ENCODE measurements at regions not wholly inside any gene's neighbourhood (a gene's known extent, or its start where the extent isn't known, plus 50 kb on each side); places are given as distances from the start of the nearest gene placed in this dataset.
"Not testable (repeated sequence)": the region's sequence is repeated elsewhere in the genome, so short reads cannot be mapped to it uniquely, and the experiment has no call there.

GRCh38 chr18:104264-104663, 54.1 kb upstream of the USP14 start:
- peak; percentile 39 for DNase-seq
- H3K36me3 Mint-ChIP-seq (ENCODE audit: low read depth); intact Hi-C loops (cut with micrococcal nuclease); H3K27ac Mint-ChIP-seq; H3K4me1 Mint-ChIP-seq; H3K4me3 Mint-ChIP-seq: not testable (repeated sequence)
- Mint-ChIP-seq H3K9me3 (peaks cover 16% of the 10 kb centered on the region), H3K27me3 (peaks cover 17% of the 10 kb centered on the region)

GRCh38 chr18:105161-106053, 53.0 kb upstream of the USP14 start:
- DNase-seq = peak; percentile 57
- H3K9me3 Mint-ChIP-seq = peaks cover 25% of the 10 kb centered on the region
- H3K36me3 Mint-ChIP-seq (ENCODE audit: low read depth); H3K27ac Mint-ChIP-seq; intact Hi-C loops (cut with micrococcal nuclease); H3K4me3 Mint-ChIP-seq; H3K4me1 Mint-ChIP-seq: not testable (repeated sequence)
- H3K27me3 Mint-ChIP-seq = peaks cover 14% of the 10 kb centered on the region

GRCh38 chr18:106054-106851, 52.1 kb upstream of the USP14 start:
- H3K27me3 Mint-ChIP-seq; H3K36me3 Mint-ChIP-seq (ENCODE audit: low read depth); intact Hi-C loops (cut with micrococcal nuclease); H3K4me1 Mint-ChIP-seq; H3K27ac Mint-ChIP-seq; H3K4me3 Mint-ChIP-seq: not testable (repeated sequence)
- H3K9me3 Mint-ChIP-seq = peaks cover 27% of the 10 kb centered on the region
- DNase-seq = peak; percentile 54

GRCh38 chr18:106868-107384, 51.4 kb upstream of the USP14 start:
- peak; percentile 70 for DNase-seq
- intact Hi-C loops (cut with micrococcal nuclease); H3K4me3 Mint-ChIP-seq; H3K27me3 Mint-ChIP-seq; H3K4me1 Mint-ChIP-seq; H3K27ac Mint-ChIP-seq; H3K36me3 Mint-ChIP-seq (ENCODE audit: low read depth): not testable (repeated sequence)
- peaks cover 27% of the 10 kb centered on the region for H3K9me3 Mint-ChIP-seq

- H3K4me3 Mint-ChIP-seq; H3K27ac Mint-ChIP-seq; H3K36me3 Mint-ChIP-seq (ENCODE audit: low read depth); H3K4me1 Mint-ChIP-seq; H3K27me3 Mint-ChIP-seq; intact Hi-C loops (cut with micrococcal nuclease): not testable (repeated sequence)
- peak; percentile 68 for DNase-seq
- H3K9me3 Mint-ChIP-seq = peaks cover 27% of the 10 kb centered on the region
Observed at GRCh38 chr18:107464-107863, 50.9 kb upstream of the USP14 start.

- H3K4me3 Mint-ChIP-seq; intact Hi-C loops (cut with micrococcal nuclease); H3K36me3 Mint-ChIP-seq (ENCODE audit: low read depth); H3K27ac Mint-ChIP-seq; H3K27me3 Mint-ChIP-seq; H3K4me1 Mint-ChIP-seq: not testable (repeated sequence)
- DNase-seq = peak; percentile 86
- peaks cover 27% of the 10 kb centered on the region for H3K9me3 Mint-ChIP-seq
Observed at GRCh38 chr18:107947-108664, 50.3 kb upstream of the USP14 start.

All from activated CD4-positive, alpha-beta T cell treated with anti-CD3 and anti-CD28 coated beads, Interleukin-2, amount 10 ng/mL, durations not matched to agents 24 days and 14 days (primary cell).